A549 (cell line): ENCODE measurements at regions not wholly inside any gene's neighbourhood (a gene's known extent, or its start where the extent isn't known, plus 50 kb on each side); places are given as distances from the start of the nearest gene placed in this dataset.

Experiments
- ATAC-seq, 2 experiments: fragments of 200-7000 bp in 1 of 2; fragments of >200 bp in 1 of 2; cut with Nextera tagmentation in 1 of 2; cut with Tn5 transposase in 1 of 2; 3 replicates each; pipeline versions ENCODE4 v1.8.0 to v1.9.1; 2018 to 2020; ENCODE audit warnings: mild to moderate bottlenecking in 1 of 2, moderate library complexity in 1 of 2
- CTCF ChIA-PET: fragments of 300-600 bp; sonication (Branson Sonifier 250); formaldehyde crosslinking; extraction: SDS; loops from one replicate; lab custom pipeline; 2021; ENCODE audit warnings: antibody characterized with exemption, inconsistent platforms; lab: Yijun Ruan, JAX
- POLR2A ChIA-PET: fragments of 350-600 bp; formaldehyde crosslinking; extraction: SDS; loops from one replicate; lab custom pipeline; 2021; ENCODE audit warnings: antibody characterized with exemption, inconsistent platforms; lab: Yijun Ruan, JAX
- DNase-seq, 2 experiments: peaks; one replicate each; pipeline versions ENCODE4 v3.0.0 to v3.0.0-alpha.2; 2011 to 2016; ENCODE audit warnings: low read depth in 1 of 2, low spot score in 1 of 2
- FAIRE-seq: peaks from 2 replicates; lab custom pipeline; 2011; peaks lifted over from hg19 to GRCh38; lab: Jason Lieb, UNC
- H3K27ac ChIP-seq, 2 experiments: fragments of >200 bp; sonication (Bioruptor Twin); formaldehyde crosslinking; 3 replicates each; pipeline ENCODE4 v1.5.1; 2016 to 2017
- H3K4me1 ChIP-seq: fragments of >200 bp; sonication (Bioruptor Twin); formaldehyde crosslinking; 3 replicates; pipeline ENCODE4 v1.6.1; 2016
- H3K4me2 ChIP-seq: fragments of >200 bp; sonication (Bioruptor Twin); formaldehyde crosslinking; 3 replicates; pipeline ENCODE4 v1.6.1; 2016
- H3K4me3 ChIP-seq: fragments of >200 bp; sonication (Bioruptor Twin); formaldehyde crosslinking; 3 replicates; pipeline ENCODE4 v1.5.1; 2016
- H3K9me3 ChIP-seq: fragments of >200 bp; sonication (Bioruptor Twin); formaldehyde crosslinking; 3 replicates; pipeline ENCODE4 v1.6.1; 2016
- BHLHE40 ChIP-seq: IDR thresholded peaks from 2 replicates; pipeline ENCODE4 v1.6.1; 2012; ENCODE audit warnings: low read depth, low read length, inconsistent platforms
- CBX8 ChIP-seq: fragments of 200-600 bp; sonication (generic); IDR thresholded peaks from 2 replicates; pipeline ENCODE4 v1.6.1; 2016
- CHD2 ChIP-seq: fragments of 150-350 bp; IDR thresholded peaks from 2 replicates; pipeline ENCODE4 v1.6.1; 2014; ENCODE audit warnings: low read length; ENCODE audit not compliant: partially characterized antibody
- CHD4 ChIP-seq: fragments of 200-600 bp; sonication (generic); IDR thresholded peaks from 2 replicates; pipeline ENCODE4 v1.6.1; 2016; ENCODE audit warnings: antibody characterized with exemption, mild to moderate bottlenecking, borderline replicate concordance
- E2F6 ChIP-seq: IDR thresholded peaks from 2 replicates; pipeline ENCODE4 v1.6.1; 2012; ENCODE audit warnings: low read depth, borderline replicate concordance
- EHMT2 ChIP-seq: fragments of 200-600 bp; sonication (generic); IDR thresholded peaks from 2 replicates; pipeline ENCODE4 v1.6.1; 2016; ENCODE audit warnings: antibody characterized with exemption, low read depth, mild to moderate bottlenecking, moderate library complexity
- EP300 ChIP-seq, 2 experiments: fragments of >200 bp; sonication (Bioruptor Twin); formaldehyde crosslinking; IDR thresholded peaks; 2 replicates in 1 of 2; 3 replicates in 1 of 2; pipeline ENCODE4 v1.6.1; 2016 to 2017
- FOSB ChIP-seq: fragments of 250-450 bp; sonication (Bioruptor Pico); IDR thresholded peaks from 2 replicates; pipeline ENCODE4 v1.5.0; 2020; ENCODE audit warnings: mild to moderate bottlenecking, moderate library complexity
- HOXB13 ChIP-seq: fragments of 250-450 bp; sonication (Bioruptor Pico); IDR thresholded peaks from 2 replicates; pipeline ENCODE4 v1.5.0; 2020; ENCODE audit warnings: low read depth, mild to moderate bottlenecking, moderate library complexity
- KDM1A ChIP-seq: fragments of 200-600 bp; sonication (generic); IDR thresholded peaks from 2 replicates; pipeline ENCODE4 v1.6.1; 2016; ENCODE audit warnings: low read depth, mild to moderate bottlenecking
- KDM5A ChIP-seq: fragments of 200-600 bp; sonication (generic); IDR thresholded peaks from 2 replicates; pipeline ENCODE4 v1.6.1; 2016; ENCODE audit warnings: antibody characterized with exemption, mild to moderate bottlenecking
- MYC ChIP-seq: IDR thresholded peaks from 2 replicates; pipeline ENCODE4 v1.6.1; 2012; ENCODE audit warnings: mild to moderate bottlenecking, inconsistent platforms, low read length, improper control_type of control experiment, borderline replicate concordance
- NFE2L2 ChIP-seq: fragments of 150-350 bp; conservative IDR thresholded peaks from 2 replicates; pipeline ENCODE4 v1.6.1; 2014; ENCODE audit warnings: low read length
- NR3C1 ChIP-seq: fragments of >200 bp; sonication (Bioruptor Twin); formaldehyde crosslinking; IDR thresholded peaks from 3 replicates; pipeline ENCODE4 v1.6.1; 2017
- POLR2A ChIP-seq: IDR thresholded peaks from 2 replicates; pipeline ENCODE4 v1.6.1; 2012; ENCODE audit warnings: mild to moderate bottlenecking, low read length
- RAD21 ChIP-seq, 2 experiments: fragments of >200 bp in 1 of 2; sonication (Bioruptor Twin) in 1 of 2; formaldehyde crosslinking in 1 of 2; IDR thresholded peaks in 1 of 2; conservative IDR thresholded peaks in 1 of 2; 2 replicates in 1 of 2; 3 replicates in 1 of 2; pipeline ENCODE4 v1.6.1; 2012 to 2018; ENCODE audit warnings: inconsistent platforms in 1 of 2
- RFX5 ChIP-seq: fragments of 450-650 bp; IDR thresholded peaks from 2 replicates; pipeline ENCODE4 v1.7.1; 2014; ENCODE audit warnings: antibody characterized with exemption, mild to moderate bottlenecking, moderate library complexity
- RNF2 ChIP-seq: fragments of 200-600 bp; sonication (generic); IDR thresholded peaks from 2 replicates; pipeline ENCODE4 v1.6.1; 2016; ENCODE audit warnings: low read depth, mild to moderate bottlenecking, antibody characterized with exemption, moderate library complexity, borderline replicate concordance
- TP53 ChIP-seq: fragments of 250-450 bp; sonication (Bioruptor Pico); IDR thresholded peaks from 2 replicates; pipeline ENCODE4 v1.5.0; 2021; ENCODE audit warnings: mild to moderate bottlenecking, moderate library complexity
- ZC3H11A ChIP-seq: fragments of 450-650 bp; IDR thresholded peaks from 2 replicates; pipeline ENCODE4 v1.6.1; 2014; ENCODE audit warnings: antibody characterized with exemption, mild to moderate bottlenecking
- ZNF302 ChIP-seq: fragments of 250-450 bp; sonication (Bioruptor Pico); IDR thresholded peaks from 2 replicates; pipeline ENCODE4 v1.9.0; 2021; ENCODE audit warnings: inconsistent platforms, mild to moderate bottlenecking, moderate library complexity
- ZSCAN20 ChIP-seq: fragments of 250-450 bp; sonication (Bioruptor Pico); IDR thresholded peaks from 2 replicates; pipeline ENCODE4 v1.8.0; 2022; ENCODE audit warnings: mild to moderate bottlenecking, moderate library complexity
- WGBS: methylation state at CpG from one replicate; pipeline ENCODE4 v1.1.6; 2017; ENCODE audit errors: missing lambda C conversion rate; 5-methylcytosine and 5-hydroxymethylcytosine counted together
- TF ChIP-seq, protein P1 (sequence below): fragments of 250-450 bp; sonication (Bioruptor Pico); IDR thresholded peaks from 2 replicates; pipeline ENCODE4 v1.5.0; 2020; ENCODE audit warnings: low read depth, mild to moderate bottlenecking, moderate library complexity
- TF ChIP-seq, protein P2 (sequence below): IDR thresholded peaks from 2 replicates; pipeline ENCODE4 v1.6.1; 2012
- TF ChIP-seq, protein P3 (sequence below): fragments of 250-450 bp; sonication (Bioruptor Pico); IDR thresholded peaks from 2 replicates; pipeline ENCODE4 v1.5.0; 2021; ENCODE audit warnings: mild to moderate bottlenecking, moderate library complexity, borderline replicate concordance
- TF ChIP-seq, protein P4 (sequence below): fragments of 200-600 bp; sonication (generic); IDR thresholded peaks from 2 replicates; pipeline ENCODE4 v1.6.1; 2016; ENCODE audit warnings: antibody characterized with exemption, mild to moderate bottlenecking, moderate library complexity

GRCh38 chr12:118574288-118574687 is 197.9 kb downstream of the SUDS3 start:
- DNase-seq (no peak), ATAC-seq (no peak), FAIRE-seq (no peak)
- no peak for TF ChIP-seq HOXB13 (CRISPR knock-in tag)
- no peak for TF ChIP-seq EP300 (IDR thresholded peaks at IDR 0.05)
- TF ChIP-seq EHMT2: no peak
- no peak for TF ChIP-seq FOSB (CRISPR knock-in tag)
- TF ChIP-seq RAD21 (conservative IDR thresholded peaks at IDR 0.05 in 1 of 2, IDR thresholded peaks at IDR 0.05 in 1 of 2): no peak
- TF ChIP-seq E2F6: no peak
- no peak for TF ChIP-seq NFE2L2
- H3K4me1 ChIP-seq: no peaks in the 10 kb centered on the region
- H3K27ac ChIP-seq: no peak overlapping the region
- ChIA-PET POLR2A (no interaction called here), CTCF (interaction anchor here (0.6 to 0.8 kb wide), 2 partner anchors 50 to 1051 kb away, joined by 3 read pairs; no protein-coding TSS in a partner anchor)
- H3K9me3 ChIP-seq: no peaks in the 10 kb centered on the region
- 3% methylated on average over 3 of the region's 3 CpGs for WGBS
- no peak overlapping the region for H3K4me3 ChIP-seq
- H3K4me2 ChIP-seq: no peak overlapping the region

GRCh38 chr12:118575730-118576129 is 199.4 kb downstream of the SUDS3 start:
- no peak overlapping the region for H3K27ac ChIP-seq
- H3K4me3 ChIP-seq: no peak overlapping the region
- no peaks in the 10 kb centered on the region for H3K4me1 ChIP-seq
- 21% methylated on average over 2 of the region's 2 CpGs for WGBS
- H3K9me3 ChIP-seq: no peaks in the 10 kb centered on the region
- no peak overlapping the region for H3K4me2 ChIP-seq
- ChIA-PET CTCF (no interaction called here), POLR2A (no interaction called here)
- FAIRE-seq (no peak), DNase-seq (no peak)
- no peak for TF ChIP-seq RNF2
- no peak for TF ChIP-seq TP53 (CRISPR knock-in tag)
- no peak for TF ChIP-seq RFX5
- no peak for TF ChIP-seq ZNF302
- TF ChIP-seq RAD21 (conservative IDR thresholded peaks at IDR 0.05 in 1 of 2, IDR thresholded peaks at IDR 0.05 in 1 of 2): no peak
- TF ChIP-seq KDM5A: no peak
- TF ChIP-seq, protein P1, sequence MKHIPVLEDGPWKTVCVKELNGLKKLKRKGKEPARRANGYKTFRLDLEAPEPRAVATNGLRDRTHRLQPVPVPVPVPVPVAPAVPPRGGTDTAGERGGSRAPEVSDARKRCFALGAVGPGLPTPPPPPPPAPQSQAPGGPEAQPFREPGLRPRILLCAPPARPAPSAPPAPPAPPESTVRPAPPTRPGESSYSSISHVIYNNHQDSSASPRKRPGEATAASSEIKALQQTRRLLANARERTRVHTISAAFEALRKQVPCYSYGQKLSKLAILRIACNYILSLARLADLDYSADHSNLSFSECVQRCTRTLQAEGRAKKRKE (CRISPR knock-in tag): no peak
- no peak for TF ChIP-seq CBX8
- TF ChIP-seq POLR2A: no peak
- TF ChIP-seq, protein P2, sequence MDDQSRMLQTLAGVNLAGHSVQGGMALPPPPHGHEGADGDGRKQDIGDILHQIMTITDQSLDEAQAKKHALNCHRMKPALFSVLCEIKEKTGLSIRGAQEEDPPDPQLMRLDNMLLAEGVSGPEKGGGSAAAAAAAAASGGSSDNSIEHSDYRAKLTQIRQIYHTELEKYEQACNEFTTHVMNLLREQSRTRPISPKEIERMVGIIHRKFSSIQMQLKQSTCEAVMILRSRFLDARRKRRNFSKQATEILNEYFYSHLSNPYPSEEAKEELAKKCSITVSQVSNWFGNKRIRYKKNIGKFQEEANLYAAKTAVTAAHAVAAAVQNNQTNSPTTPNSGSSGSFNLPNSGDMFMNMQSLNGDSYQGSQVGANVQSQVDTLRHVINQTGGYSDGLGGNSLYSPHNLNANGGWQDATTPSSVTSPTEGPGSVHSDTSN: no peak
- no peak for TF ChIP-seq MYC
- no peak for TF ChIP-seq KDM1A
- TF ChIP-seq CHD2: no peak
- no peak for TF ChIP-seq BHLHE40
- TF ChIP-seq ZC3H11A: no peak
- TF ChIP-seq, all 56 proteins: peak for 0
- no peak for ATAC-seq

GRCh38 chr12:118581371-118581770 is 205.0 kb downstream of the SUDS3 start:
- WGBS: 0% methylated on average over 1 of the region's 1 CpG
- ChIA-PET CTCF (no interaction called here), POLR2A (no interaction called here)
- Histone ChIP-seq H3K9me3 (no peaks in the 10 kb centered on the region), H3K4me2 (no peak overlapping the region), H3K27ac (no peak overlapping the region), H3K4me3 (no peak overlapping the region), H3K4me1 (no peaks in the 10 kb centered on the region)
- ATAC-seq (no peak), FAIRE-seq (no peak), DNase-seq (no peak)
- no peak for TF ChIP-seq KDM5A
- TF ChIP-seq, protein P1 (CRISPR knock-in tag): no peak
- no peak for TF ChIP-seq CHD2
- TF ChIP-seq, protein P3, sequence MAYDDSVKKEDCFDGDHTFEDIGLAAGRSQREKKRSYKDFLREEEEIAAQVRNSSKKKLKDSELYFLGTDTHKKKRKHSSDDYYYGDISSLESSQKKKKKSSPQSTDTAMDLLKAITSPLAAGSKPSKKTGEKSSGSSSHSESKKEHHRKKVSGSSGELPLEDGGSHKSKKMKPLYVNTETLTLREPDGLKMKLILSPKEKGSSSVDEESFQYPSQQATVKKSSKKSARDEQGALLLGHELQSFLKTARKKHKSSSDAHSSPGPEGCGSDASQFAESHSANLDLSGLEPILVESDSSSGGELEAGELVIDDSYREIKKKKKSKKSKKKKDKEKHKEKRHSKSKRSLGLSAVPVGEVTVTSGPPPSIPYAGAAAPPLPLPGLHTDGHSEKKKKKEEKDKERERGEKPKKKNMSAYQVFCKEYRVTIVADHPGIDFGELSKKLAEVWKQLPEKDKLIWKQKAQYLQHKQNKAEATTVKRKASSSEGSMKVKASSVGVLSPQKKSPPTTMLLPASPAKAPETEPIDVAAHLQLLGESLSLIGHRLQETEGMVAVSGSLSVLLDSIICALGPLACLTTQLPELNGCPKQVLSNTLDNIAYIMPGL: no peak
- TF ChIP-seq RFX5: no peak
- TF ChIP-seq NR3C1: no peak
- TF ChIP-seq ZSCAN20 (CRISPR knock-in tag): no peak
- no peak for TF ChIP-seq NFE2L2
- TF ChIP-seq, protein P4, sequence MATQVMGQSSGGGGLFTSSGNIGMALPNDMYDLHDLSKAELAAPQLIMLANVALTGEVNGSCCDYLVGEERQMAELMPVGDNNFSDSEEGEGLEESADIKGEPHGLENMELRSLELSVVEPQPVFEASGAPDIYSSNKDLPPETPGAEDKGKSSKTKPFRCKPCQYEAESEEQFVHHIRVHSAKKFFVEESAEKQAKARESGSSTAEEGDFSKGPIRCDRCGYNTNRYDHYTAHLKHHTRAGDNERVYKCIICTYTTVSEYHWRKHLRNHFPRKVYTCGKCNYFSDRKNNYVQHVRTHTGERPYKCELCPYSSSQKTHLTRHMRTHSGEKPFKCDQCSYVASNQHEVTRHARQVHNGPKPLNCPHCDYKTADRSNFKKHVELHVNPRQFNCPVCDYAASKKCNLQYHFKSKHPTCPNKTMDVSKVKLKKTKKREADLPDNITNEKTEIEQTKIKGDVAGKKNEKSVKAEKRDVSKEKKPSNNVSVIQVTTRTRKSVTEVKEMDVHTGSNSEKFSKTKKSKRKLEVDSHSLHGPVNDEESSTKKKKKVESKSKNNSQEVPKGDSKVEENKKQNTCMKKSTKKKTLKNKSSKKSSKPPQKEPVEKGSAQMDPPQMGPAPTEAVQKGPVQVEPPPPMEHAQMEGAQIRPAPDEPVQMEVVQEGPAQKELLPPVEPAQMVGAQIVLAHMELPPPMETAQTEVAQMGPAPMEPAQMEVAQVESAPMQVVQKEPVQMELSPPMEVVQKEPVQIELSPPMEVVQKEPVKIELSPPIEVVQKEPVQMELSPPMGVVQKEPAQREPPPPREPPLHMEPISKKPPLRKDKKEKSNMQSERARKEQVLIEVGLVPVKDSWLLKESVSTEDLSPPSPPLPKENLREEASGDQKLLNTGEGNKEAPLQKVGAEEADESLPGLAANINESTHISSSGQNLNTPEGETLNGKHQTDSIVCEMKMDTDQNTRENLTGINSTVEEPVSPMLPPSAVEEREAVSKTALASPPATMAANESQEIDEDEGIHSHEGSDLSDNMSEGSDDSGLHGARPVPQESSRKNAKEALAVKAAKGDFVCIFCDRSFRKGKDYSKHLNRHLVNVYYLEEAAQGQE: no peak
- no peak for TF ChIP-seq HOXB13 (CRISPR knock-in tag)
- TF ChIP-seq FOSB (CRISPR knock-in tag): no peak
- no peak for TF ChIP-seq CHD4
